ENCODE measurements at regions not wholly inside any gene's neighbourhood (a gene's known extent, or its start where the extent isn't known, plus 50 kb on each side); places are given as distances from the start of the nearest gene placed in this dataset.
"Not testable (repeated sequence)": the region's sequence is repeated elsewhere in the genome, so short reads cannot be mapped to it uniquely, and the experiment has no call there.

- not testable (repeated sequence) for TF ChIP-seq CTCF, POLR2A (IDR thresholded peaks at IDR 0.05)
Observed at GRCh38 chr12:5341086-5341485, 90.8 kb upstream of the NTF3 start.

Measured in gastroesophageal sphincter (tissue), 3 donors.